ENCODE measurements at regions not wholly inside any gene's neighbourhood (a gene's known extent, or its start where the extent isn't known, plus 50 kb on each side); places are given as distances from the start of the nearest gene placed in this dataset.

DNA sequence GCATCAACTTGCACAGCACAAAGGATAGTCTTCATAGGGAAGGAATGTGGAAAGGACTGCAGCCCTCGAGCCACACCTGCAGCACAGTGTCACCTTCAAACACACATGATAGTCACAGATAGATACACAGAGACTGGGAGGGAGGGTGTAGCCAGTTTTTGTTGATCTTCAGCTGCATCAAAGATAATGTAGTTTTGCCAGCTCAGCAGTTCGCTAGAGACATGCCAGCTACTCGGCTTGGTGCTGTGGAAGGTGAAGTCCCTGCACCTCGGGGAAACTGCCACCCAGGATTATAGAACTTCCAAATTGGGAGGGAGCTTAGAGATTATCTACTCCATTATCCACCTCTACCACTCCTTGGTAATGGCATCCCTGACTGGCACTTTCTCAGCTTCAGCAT lies 92.9 kb upstream of the PAK3 start:
- ChIA-PET CTCF (interaction anchor here (1.2 kb wide), 1 partner anchor 27 kb away, joined by 3 read pairs; no protein-coding TSS in a partner anchor), POLR2A (no interaction called here)
- Mint-ChIP-seq H3K36me3 (ENCODE audit: low read depth) (no peaks in the 10 kb centered on the region), H3K4me1 (no peaks in the 10 kb centered on the region), H3K9me3 (no peaks in the 10 kb centered on the region), H3K4me3 (no peak overlapping the region), H3K27ac (no peak overlapping the region), H3K27me3 (no peaks in the 10 kb centered on the region)
- DNase-seq: no peak

DNA sequence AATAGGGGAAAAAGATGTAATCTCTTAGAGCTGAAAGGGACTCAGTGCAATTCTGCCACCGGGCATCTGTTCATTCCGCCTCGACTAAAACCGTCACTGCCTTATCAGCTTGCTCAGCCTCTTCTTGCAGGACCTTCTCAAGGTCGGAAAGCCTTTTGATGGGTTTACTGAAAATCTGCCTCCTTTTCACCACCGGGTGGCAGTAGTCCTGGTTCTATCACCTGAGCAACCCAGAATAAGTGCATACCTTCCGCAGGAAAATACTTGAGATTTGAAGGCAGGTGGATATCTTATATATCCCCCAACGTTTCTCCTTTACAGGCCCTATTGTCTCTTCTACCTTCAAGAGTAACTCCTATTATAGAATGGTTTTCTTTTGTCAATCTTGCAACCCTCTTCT lies 103.4 kb upstream of the PAK3 start:
- Mint-ChIP-seq H3K4me1 (no peaks in the 10 kb centered on the region), H3K4me3 (no peak overlapping the region), H3K27me3 (no peaks in the 10 kb centered on the region), H3K36me3 (ENCODE audit: low read depth) (no peaks in the 10 kb centered on the region), H3K9me3 (no peaks in the 10 kb centered on the region), H3K27ac (no peak overlapping the region)
- CTCF ChIA-PET: no interaction called here
- DNase-seq: peak; percentile 15
- POLR2A ChIA-PET: no interaction called here

GRCh38 chrX:110989869-110990268 lies 106.1 kb upstream of the PAK3 start:
- no peaks in the 10 kb centered on the region for H3K4me1 Mint-ChIP-seq
- H3K9me3 Mint-ChIP-seq: no peaks in the 10 kb centered on the region
- no peaks in the 10 kb centered on the region for H3K36me3 Mint-ChIP-seq (ENCODE audit: low read depth)
- POLR2A ChIA-PET: no interaction called here
- H3K4me3 Mint-ChIP-seq: no peak overlapping the region
- CTCF ChIA-PET: no interaction called here
- no peak for DNase-seq
- no peaks in the 10 kb centered on the region for H3K27me3 Mint-ChIP-seq
- no peak overlapping the region for H3K27ac Mint-ChIP-seq

GRCh38 chrX:110989447-110989846 lies 106.5 kb upstream of the PAK3 start:
- H3K27ac Mint-ChIP-seq: no peak overlapping the region
- no peaks in the 10 kb centered on the region for H3K36me3 Mint-ChIP-seq (ENCODE audit: low read depth)
- POLR2A ChIA-PET: no interaction called here
- H3K27me3 Mint-ChIP-seq: no peaks in the 10 kb centered on the region
- H3K9me3 Mint-ChIP-seq: no peaks in the 10 kb centered on the region
- no peak overlapping the region for H3K4me3 Mint-ChIP-seq
- no peaks in the 10 kb centered on the region for H3K4me1 Mint-ChIP-seq
- DNase-seq: no peak
- CTCF ChIA-PET: interaction anchor here (0.6 kb wide), 1 partner anchor 176 kb away, joined by 4 read pairs; no protein-coding TSS in a partner anchor

GRCh38 chrX:110987292-110987691 lies 108.7 kb upstream of the PAK3 start:
- no peaks in the 10 kb centered on the region for H3K36me3 Mint-ChIP-seq (ENCODE audit: low read depth)
- H3K4me3 Mint-ChIP-seq: no peak overlapping the region
- no peaks in the 10 kb centered on the region for H3K4me1 Mint-ChIP-seq
- no peak for DNase-seq
- H3K27me3 Mint-ChIP-seq: no peaks in the 10 kb centered on the region
- POLR2A ChIA-PET: no interaction called here
- CTCF ChIA-PET: interaction anchor here (1.0 kb wide), 1 partner anchor 64 kb away, joined by 3 read pairs; no protein-coding TSS in a partner anchor
- H3K27ac Mint-ChIP-seq: no peak overlapping the region
- H3K9me3 Mint-ChIP-seq: no peaks in the 10 kb centered on the region

DNA sequence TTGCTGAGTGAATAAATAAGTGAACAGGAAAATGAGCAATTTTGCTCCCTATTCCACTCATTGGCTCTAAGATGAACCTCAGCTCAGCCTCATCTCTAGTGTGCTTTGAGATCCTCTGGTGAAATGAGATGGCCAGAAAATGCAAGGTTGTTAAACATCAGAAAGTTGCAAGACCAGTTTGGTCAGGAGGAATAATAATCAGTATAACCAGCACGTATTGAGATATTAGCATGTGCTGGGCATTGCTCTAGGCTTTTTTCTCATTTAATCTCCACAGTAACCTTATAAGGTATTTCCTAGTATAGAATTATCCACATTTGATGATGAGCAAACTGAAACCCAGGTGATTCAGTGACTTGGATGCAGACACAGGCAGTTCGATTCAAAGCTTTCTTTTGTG lies 110.5 kb upstream of the PAK3 start:
- Mint-ChIP-seq H3K27ac (no peak overlapping the region), H3K36me3 (ENCODE audit: low read depth) (no peaks in the 10 kb centered on the region), H3K4me1 (no peaks in the 10 kb centered on the region), H3K9me3 (no peaks in the 10 kb centered on the region), H3K4me3 (no peak overlapping the region), H3K27me3 (no peaks in the 10 kb centered on the region)
- DNase-seq: no peak
- POLR2A ChIA-PET: no interaction called here
- CTCF ChIA-PET: no interaction called here

GRCh38 chrX:110983024-110983423 lies 113.0 kb upstream of the PAK3 start:
- Mint-ChIP-seq H3K9me3 (no peaks in the 10 kb centered on the region), H3K27ac (no peak overlapping the region), H3K27me3 (no peaks in the 10 kb centered on the region), H3K4me1 (no peaks in the 10 kb centered on the region), H3K4me3 (no peak overlapping the region), H3K36me3 (ENCODE audit: low read depth) (no peaks in the 10 kb centered on the region)
- DNase-seq: no peak
- ChIA-PET CTCF (no interaction called here), POLR2A (no interaction called here)

DNA sequence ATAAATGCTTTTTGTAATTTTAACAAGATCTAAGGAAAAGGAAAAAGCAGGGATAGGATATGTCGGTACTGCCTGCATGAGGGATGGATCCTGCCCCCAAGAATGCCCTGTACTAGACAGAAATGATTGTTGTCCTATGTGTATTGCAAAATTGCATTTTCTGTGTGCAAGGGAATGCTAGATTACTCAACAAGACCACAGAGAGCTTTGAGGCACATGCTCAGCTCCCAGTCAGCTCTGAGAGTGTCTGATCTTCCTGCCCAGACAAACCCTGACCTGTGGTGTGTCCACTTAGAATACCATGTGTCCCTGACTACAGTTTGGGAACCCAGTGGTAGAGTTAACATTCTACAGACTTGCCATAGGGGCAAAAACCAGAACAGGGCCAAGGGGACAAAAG lies 129.2 kb upstream of the PAK3 start:
- POLR2A ChIA-PET: no interaction called here
- H3K27ac Mint-ChIP-seq: no peak overlapping the region
- H3K9me3 Mint-ChIP-seq: no peaks in the 10 kb centered on the region
- no peaks in the 10 kb centered on the region for H3K36me3 Mint-ChIP-seq (ENCODE audit: low read depth)
- H3K27me3 Mint-ChIP-seq: peaks cover 2% of the 10 kb centered on the region
- no peak for DNase-seq
- H3K4me1 Mint-ChIP-seq: no peaks in the 10 kb centered on the region
- no peak overlapping the region for H3K4me3 Mint-ChIP-seq
- CTCF ChIA-PET: no interaction called here

GRCh38 chrX:110966091-110966454 lies 129.9 kb upstream of the PAK3 start:
- DNase-seq: no peak

DNA sequence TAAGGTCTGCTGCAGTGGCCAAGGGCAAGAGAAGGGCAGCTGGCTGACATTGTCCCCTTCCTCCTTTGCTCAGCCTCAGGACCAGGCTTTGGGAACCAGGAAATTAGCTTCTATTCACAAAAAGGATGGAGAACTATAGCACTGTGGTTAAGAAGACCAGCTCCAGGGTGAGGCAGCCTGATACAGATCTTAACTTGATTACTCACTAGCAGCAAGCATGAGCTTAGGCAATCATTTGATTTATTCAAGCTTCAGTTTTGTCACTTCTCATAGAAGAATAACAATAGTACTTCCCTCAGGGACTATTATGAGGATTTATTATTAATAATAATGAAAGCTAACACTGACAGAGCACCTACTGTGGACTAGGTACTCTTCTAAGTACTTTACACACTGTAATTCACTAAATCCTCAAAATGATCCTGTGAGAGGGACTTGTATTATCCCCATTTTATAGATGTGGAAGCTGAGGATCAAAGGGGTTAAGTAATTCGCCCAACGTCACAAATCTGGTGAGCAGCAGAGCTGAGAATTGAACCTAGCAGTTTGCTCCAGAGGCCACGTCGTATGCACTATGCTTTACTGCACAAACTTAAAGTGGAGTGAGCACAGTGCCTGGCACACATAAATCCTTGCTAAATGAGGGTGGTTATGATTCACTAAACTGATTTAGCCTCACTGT lies 130.4 kb upstream of the PAK3 start:
- H3K4me3 Mint-ChIP-seq: no peak overlapping the region
- H3K27ac Mint-ChIP-seq: no peak overlapping the region
- DNase-seq: no peak
- POLR2A ChIA-PET: no interaction called here
- peaks cover 2% of the 10 kb centered on the region for H3K27me3 Mint-ChIP-seq
- H3K4me1 Mint-ChIP-seq: no peaks in the 10 kb centered on the region
- H3K9me3 Mint-ChIP-seq: no peaks in the 10 kb centered on the region
- no peaks in the 10 kb centered on the region for H3K36me3 Mint-ChIP-seq (ENCODE audit: low read depth)
- CTCF ChIA-PET: no interaction called here

More at GRCh38 chrX:110966091-110966454, 129.9 kb upstream of the PAK3 start:
- no peaks in the 10 kb centered on the region for H3K4me1 Mint-ChIP-seq
- no peak overlapping the region for H3K4me3 Mint-ChIP-seq
- H3K9me3 Mint-ChIP-seq: no peaks in the 10 kb centered on the region
- H3K27me3 Mint-ChIP-seq: peaks cover 2% of the 10 kb centered on the region
- no peaks in the 10 kb centered on the region for H3K36me3 Mint-ChIP-seq (ENCODE audit: low read depth)
- no peak overlapping the region for H3K27ac Mint-ChIP-seq
- ChIA-PET CTCF (no interaction called here), POLR2A (no interaction called here)

- Mint-ChIP-seq H3K9me3 (no peaks in the 10 kb centered on the region), H3K36me3 (ENCODE audit: low read depth) (no peaks in the 10 kb centered on the region), H3K27ac (no peak overlapping the region), H3K27me3 (no peaks in the 10 kb centered on the region), H3K4me3 (no peak overlapping the region), H3K4me1 (no peaks in the 10 kb centered on the region)
- DNase-seq: no peak
- ChIA-PET CTCF (no interaction called here), POLR2A (no interaction called here)
Observed at GRCh38 chrX:110964786-110965185, 131.2 kb upstream of the PAK3 start.

GRCh38 chrX:110962451-110962850 lies 133.5 kb upstream of the PAK3 start:
- no peaks in the 10 kb centered on the region for H3K4me1 Mint-ChIP-seq
- H3K4me3 Mint-ChIP-seq: no peak overlapping the region
- ChIA-PET CTCF (no interaction called here), POLR2A (no interaction called here)
- H3K9me3 Mint-ChIP-seq: no peaks in the 10 kb centered on the region
- no peaks in the 10 kb centered on the region for H3K36me3 Mint-ChIP-seq (ENCODE audit: low read depth)
- no peak overlapping the region for H3K27ac Mint-ChIP-seq
- DNase-seq: no peak
- H3K27me3 Mint-ChIP-seq: no peaks in the 10 kb centered on the region

GRCh38 chrX:110955706-110956105 lies 140.3 kb upstream of the PAK3 start:
- no peaks in the 10 kb centered on the region for H3K9me3 Mint-ChIP-seq
- no peaks in the 10 kb centered on the region for H3K27me3 Mint-ChIP-seq
- ChIA-PET POLR2A (no interaction called here), CTCF (no interaction called here)
- H3K36me3 Mint-ChIP-seq (ENCODE audit: low read depth): no peaks in the 10 kb centered on the region
- no peaks in the 10 kb centered on the region for H3K4me1 Mint-ChIP-seq
- H3K4me3 Mint-ChIP-seq: no peak overlapping the region
- no peak for DNase-seq
- H3K27ac Mint-ChIP-seq: no peak overlapping the region

GRCh38 chrX:110954428-110955100 lies 141.4 kb upstream of the PAK3 start:
- H3K9me3 Mint-ChIP-seq: no peaks in the 10 kb centered on the region
- CTCF ChIA-PET: no interaction called here
- no peaks in the 10 kb centered on the region for H3K4me1 Mint-ChIP-seq
- no peaks in the 10 kb centered on the region for H3K36me3 Mint-ChIP-seq (ENCODE audit: low read depth)
- no peak overlapping the region for H3K4me3 Mint-ChIP-seq
- DNase-seq: no peak
- H3K27me3 Mint-ChIP-seq: no peaks in the 10 kb centered on the region
- H3K27ac Mint-ChIP-seq: no peak overlapping the region
- POLR2A ChIA-PET: no interaction called here
